Natural killer cell treated with Interleukin-12 subunit alpha and Interleukin-12 subunit beta and Interleukin-15 and Interleukin-18, amount 100 ng/mL, for 72 hours (primary cell): ENCODE measurements at regions not wholly inside any gene's neighbourhood (a gene's known extent, or its start where the extent isn't known, plus 50 kb on each side); places are given as distances from the start of the nearest gene placed in this dataset.

Experiments
- ATAC-seq, 2 donors: fragments of 150-1000 bp; cut with Tn5 transposase in 1 of 2; sonication (Bioruptor Pico), chemical (Tn5 transposase) in 1 of 2; 2 replicates each; pipeline ENCODE4 v1.10.0; 2021
- DNase-seq: peaks from one replicate; pipeline ENCODE4 v3.0.0; 2022; ENCODE audit warnings: low spot score
- H3K27ac Mint-ChIP-seq, 2 donors: 1 replicate in 1 of 2; 2 replicates in 1 of 2; pipeline ENCODE4 v1.8.0; 2022; ENCODE audit warnings: mixed read lengths in 2 of 2, mild to moderate bottlenecking in 1 of 2, moderate library complexity in 1 of 2
- H3K27me3 Mint-ChIP-seq, 2 donors: 1 replicate in 1 of 2; 2 replicates in 1 of 2; pipeline ENCODE4 v1.8.0; 2022; ENCODE audit warnings: mixed read lengths in 2 of 2
- H3K36me3 Mint-ChIP-seq: one replicate; pipeline ENCODE4 v1.8.0; 2022; ENCODE audit warnings: mixed read lengths
- H3K4me1 Mint-ChIP-seq, 2 donors: 1 replicate in 1 of 2; 2 replicates in 1 of 2; pipeline ENCODE4 v1.8.0; 2022; ENCODE audit warnings: low read depth in 2 of 2, mixed read lengths in 2 of 2, mild to moderate bottlenecking in 1 of 2
- H3K4me3 Mint-ChIP-seq: one replicate; pipeline ENCODE4 v1.8.0; 2022; ENCODE audit warnings: mixed read lengths
- H3K9me3 Mint-ChIP-seq: 2 replicates; pipeline ENCODE4 v1.8.0; 2022; ENCODE audit warnings: mixed read lengths

GRCh38 chr7:125495997-125496396 lies 566.4 kb upstream of the POT1 start:
- no peak for ATAC-seq
- H3K4me1 Mint-ChIP-seq = peaks cover 0 to 6% of the 10 kb centered on the region in 2 donors
- no peaks in the 10 kb centered on the region for H3K27me3 Mint-ChIP-seq
- H3K27ac Mint-ChIP-seq = no peak overlapping the region
- H3K4me3 Mint-ChIP-seq = no peak overlapping the region
- no peaks in the 10 kb centered on the region for H3K36me3 Mint-ChIP-seq
- DNase-seq = no peak
- peaks cover 8% of the 10 kb centered on the region for H3K9me3 Mint-ChIP-seq

DNA sequence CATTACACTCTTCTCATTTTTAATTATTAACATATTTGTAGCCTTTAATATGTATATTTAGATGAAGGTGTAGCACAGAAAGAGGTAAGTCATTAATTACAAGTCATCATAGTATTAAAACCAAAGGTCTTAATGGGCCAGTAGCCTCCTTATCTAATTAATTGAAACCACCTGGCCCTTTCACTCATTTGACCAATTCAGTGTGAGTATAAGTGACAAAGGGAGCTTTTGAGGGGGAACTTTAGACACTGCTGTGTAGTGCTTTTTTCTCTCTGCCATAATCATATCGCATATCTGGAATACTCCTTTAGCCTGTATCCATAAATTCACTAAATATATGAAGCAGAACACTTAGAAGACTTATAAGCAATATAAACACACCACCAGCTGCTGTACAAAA lies 562.9 kb upstream of the POT1 start:
- Mint-ChIP-seq H3K36me3 (no peaks in the 10 kb centered on the region), H3K27me3 (no peaks in the 10 kb centered on the region), H3K4me3 (no peak overlapping the region), H3K4me1 (peaks cover 0 to 8% of the 10 kb centered on the region in 2 donors), H3K9me3 (peaks cover 4% of the 10 kb centered on the region), H3K27ac (no peak overlapping the region)
- DNase-seq = no peak
- no peak for ATAC-seq

- Mint-ChIP-seq H3K9me3 (peaks cover 4% of the 10 kb centered on the region), H3K36me3 (peaks cover 4% of the 10 kb centered on the region), H3K27me3 (no peaks in the 10 kb centered on the region), H3K27ac (no peak overlapping the region), H3K4me3 (no peak overlapping the region), H3K4me1 (peaks cover 0 to 6% of the 10 kb centered on the region in 2 donors)
- ATAC-seq (no peak), DNase-seq (no peak)
Observed at GRCh38 chr7:125491137-125491536, 561.5 kb upstream of the POT1 start.

DNA sequence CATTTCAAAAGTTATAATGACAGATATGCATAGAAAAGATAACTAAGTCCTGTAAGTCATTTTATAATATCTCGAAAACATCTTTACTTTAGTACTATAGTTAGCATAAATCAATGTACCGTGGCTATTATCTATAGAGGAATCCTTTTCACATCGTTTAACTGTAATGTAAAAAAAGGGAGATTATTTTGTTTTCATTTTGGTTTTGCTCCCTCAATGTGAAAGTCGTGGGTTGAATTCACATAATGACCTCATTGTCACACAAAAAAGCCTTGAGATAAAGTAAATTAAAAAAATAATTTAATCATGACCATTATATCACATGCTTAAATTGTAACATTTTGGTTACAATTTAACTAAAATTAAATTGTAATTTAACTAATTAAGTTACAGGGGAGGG lies 560.5 kb upstream of the POT1 start:
- Mint-ChIP-seq H3K4me1 (peaks cover 0 to 3% of the 10 kb centered on the region in 2 donors), H3K27me3 (no peaks in the 10 kb centered on the region), H3K27ac (no peak overlapping the region), H3K36me3 (peaks cover 4% of the 10 kb centered on the region), H3K9me3 (peaks cover 4% of the 10 kb centered on the region), H3K4me3 (no peak overlapping the region)
- DNase-seq = no peak
- ATAC-seq = no peak

DNA sequence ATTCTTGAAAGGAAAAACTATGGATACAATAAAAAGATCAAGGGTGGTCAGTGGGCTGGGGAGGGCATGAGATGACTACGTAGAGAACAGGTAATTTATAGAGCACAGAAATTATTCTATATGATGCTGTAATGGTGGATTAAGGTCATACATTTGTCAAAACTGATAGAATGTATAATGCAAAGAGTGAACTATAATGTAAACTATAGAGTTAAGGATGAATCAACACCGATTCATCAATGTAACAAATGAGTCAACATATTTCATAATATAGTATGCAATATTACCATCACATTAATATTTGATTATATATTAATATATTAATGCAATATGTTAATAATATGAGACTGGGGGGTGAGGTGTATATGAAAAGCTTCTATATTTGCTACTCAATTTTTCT lies 555.6 kb upstream of the POT1 start:
- DNase-seq (no peak), ATAC-seq (no peak)
- no peaks in the 10 kb centered on the region for H3K9me3 Mint-ChIP-seq
- no peak overlapping the region for H3K4me3 Mint-ChIP-seq
- no peak overlapping the region for H3K27ac Mint-ChIP-seq
- H3K27me3 Mint-ChIP-seq = no peaks in the 10 kb centered on the region
- peaks cover 0 to 3% of the 10 kb centered on the region in 2 donors for H3K4me1 Mint-ChIP-seq
- peaks cover 4% of the 10 kb centered on the region for H3K36me3 Mint-ChIP-seq

GRCh38 chr7:125484755-125485154 lies 555.1 kb upstream of the POT1 start:
- peaks cover 0 to 3% of the 10 kb centered on the region in 2 donors for H3K4me1 Mint-ChIP-seq
- DNase-seq (no peak), ATAC-seq (no peak)
- H3K9me3 Mint-ChIP-seq = no peaks in the 10 kb centered on the region
- no peak overlapping the region for H3K4me3 Mint-ChIP-seq
- peaks cover 4% of the 10 kb centered on the region for H3K36me3 Mint-ChIP-seq
- no peak overlapping the region for H3K27ac Mint-ChIP-seq
- H3K27me3 Mint-ChIP-seq = no peaks in the 10 kb centered on the region

DNA sequence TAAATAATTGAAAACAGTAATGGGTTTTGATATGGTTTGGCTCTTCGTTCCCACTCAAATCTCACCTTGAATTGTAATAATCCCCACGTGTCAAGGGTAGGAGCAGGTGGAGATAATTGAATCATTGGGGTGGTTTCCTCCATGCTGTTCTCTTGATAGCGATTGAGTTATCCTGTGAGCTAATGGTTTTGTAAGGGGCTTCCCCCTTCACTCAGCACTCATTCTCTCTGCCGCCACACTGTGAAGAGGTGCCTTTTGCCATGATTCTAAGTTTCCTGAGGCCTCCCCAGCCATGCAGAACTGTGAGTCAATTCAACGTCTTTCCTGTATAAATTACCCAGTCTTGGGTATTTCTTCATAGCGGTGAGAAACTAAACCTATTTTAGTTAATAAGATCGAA lies 551.7 kb upstream of the POT1 start:
- Mint-ChIP-seq H3K4me3 (no peak overlapping the region), H3K27me3 (no peaks in the 10 kb centered on the region), H3K4me1 (peaks cover 0 to 3% of the 10 kb centered on the region in 2 donors), H3K9me3 (peaks cover 3% of the 10 kb centered on the region), H3K36me3 (no peaks in the 10 kb centered on the region), H3K27ac (no peak overlapping the region)
- ATAC-seq (no peak), DNase-seq (no peak)

GRCh38 chr7:125480762-125481161 lies 551.1 kb upstream of the POT1 start:
- DNase-seq = no peak
- Mint-ChIP-seq H3K4me3 (no peak overlapping the region), H3K27me3 (no peaks in the 10 kb centered on the region), H3K27ac (no peak overlapping the region), H3K4me1 (peaks cover 0 to 3% of the 10 kb centered on the region in 2 donors), H3K9me3 (peaks cover 3% of the 10 kb centered on the region), H3K36me3 (no peaks in the 10 kb centered on the region)
- ATAC-seq = no peak

DNA sequence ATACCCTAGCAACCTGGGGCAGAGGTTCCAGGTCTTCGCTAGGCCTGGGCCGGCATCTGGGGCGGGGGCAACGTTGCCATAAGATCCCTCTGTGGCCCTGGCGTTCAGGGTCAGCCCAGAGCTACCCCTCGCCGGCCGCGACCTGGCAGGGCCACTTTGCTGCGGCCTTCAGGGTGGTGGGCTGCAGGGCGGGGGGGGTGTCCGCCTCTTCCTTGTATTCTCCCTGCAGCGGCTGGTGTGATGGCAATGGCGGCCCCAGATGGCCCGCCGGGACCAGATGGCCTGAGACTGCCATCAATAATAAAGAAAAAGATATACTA lies 539.2 kb upstream of the POT1 start:
- ATAC-seq (no peak), DNase-seq (no peak)
- no peaks in the 10 kb centered on the region for H3K4me1 Mint-ChIP-seq
- H3K9me3 Mint-ChIP-seq = peaks cover 4% of the 10 kb centered on the region
- no peaks in the 10 kb centered on the region for H3K27me3 Mint-ChIP-seq
- H3K27ac Mint-ChIP-seq = no peak overlapping the region
- H3K36me3 Mint-ChIP-seq = peaks cover 7% of the 10 kb centered on the region
- H3K4me3 Mint-ChIP-seq = no peak overlapping the region

GRCh38 chr7:125467996-125468854 lies 538.6 kb upstream of the POT1 start:
- ATAC-seq (peak; percentile 20 to 48), DNase-seq (no peak)
- no peaks in the 10 kb centered on the region for H3K4me1 Mint-ChIP-seq
- H3K4me3 Mint-ChIP-seq = no peak overlapping the region
- H3K27ac Mint-ChIP-seq = no peak overlapping the region
- no peaks in the 10 kb centered on the region for H3K27me3 Mint-ChIP-seq
- peaks cover 7% of the 10 kb centered on the region for H3K36me3 Mint-ChIP-seq
- H3K9me3 Mint-ChIP-seq = peaks cover 4% of the 10 kb centered on the region

DNA sequence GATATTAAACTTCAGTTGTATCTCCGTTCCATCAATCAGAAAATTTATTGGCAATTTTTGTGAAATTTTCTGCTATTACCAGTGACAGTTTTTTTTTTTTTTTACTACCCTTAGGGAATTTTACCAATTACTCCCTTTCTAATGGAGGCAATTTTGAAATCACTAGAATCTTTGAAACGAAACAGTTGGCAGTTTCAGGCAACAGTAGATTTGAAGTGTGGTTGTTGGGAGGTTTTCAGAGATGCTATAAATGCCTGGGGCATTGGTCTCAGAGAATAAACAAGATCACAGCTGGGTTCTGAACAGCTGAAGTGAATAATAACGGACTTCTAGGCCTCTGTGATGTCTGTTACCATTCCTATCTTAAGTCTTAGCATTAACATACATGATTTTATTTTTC lies 535.9 kb upstream of the POT1 start:
- Mint-ChIP-seq H3K27ac (no peak overlapping the region), H3K36me3 (peaks cover 9% of the 10 kb centered on the region), H3K27me3 (no peaks in the 10 kb centered on the region), H3K9me3 (peaks cover 1% of the 10 kb centered on the region), H3K4me3 (no peak overlapping the region), H3K4me1 (no peaks in the 10 kb centered on the region)
- no peak for DNase-seq
- no peak for ATAC-seq

- no peak for ATAC-seq
- Mint-ChIP-seq H3K27me3 (no peaks in the 10 kb centered on the region), H3K4me3 (no peak overlapping the region), H3K4me1 (no peaks in the 10 kb centered on the region), H3K27ac (no peak overlapping the region), H3K36me3 (peaks cover 10% of the 10 kb centered on the region), H3K9me3 (peaks cover 8% of the 10 kb centered on the region)
- no peak for DNase-seq
Observed at GRCh38 chr7:125462615-125463014, 533.0 kb upstream of the POT1 start.

- no peak for ATAC-seq
- Mint-ChIP-seq H3K27me3 (no peaks in the 10 kb centered on the region), H3K4me3 (no peak overlapping the region), H3K27ac (no peak overlapping the region), H3K9me3 (peaks cover 11% of the 10 kb centered on the region), H3K4me1 (no peaks in the 10 kb centered on the region), H3K36me3 (peaks cover 18% of the 10 kb centered on the region)
- no peak for DNase-seq
Observed at GRCh38 chr7:125459038-125459437, 529.4 kb upstream of the POT1 start.

GRCh38 chr7:125450749-125451148 lies 521.1 kb upstream of the POT1 start:
- H3K36me3 Mint-ChIP-seq = no peaks in the 10 kb centered on the region
- no peaks in the 10 kb centered on the region for H3K4me1 Mint-ChIP-seq
- ATAC-seq (no peak), DNase-seq (no peak)
- H3K27ac Mint-ChIP-seq = no peak overlapping the region
- no peaks in the 10 kb centered on the region for H3K27me3 Mint-ChIP-seq
- peaks cover 3% of the 10 kb centered on the region for H3K9me3 Mint-ChIP-seq
- no peak overlapping the region for H3K4me3 Mint-ChIP-seq

GRCh38 chr7:125445836-125446235 lies 516.2 kb upstream of the POT1 start:
- Mint-ChIP-seq H3K4me3 (no peak overlapping the region), H3K27ac (no peak overlapping the region), H3K27me3 (no peaks in the 10 kb centered on the region), H3K9me3 (peaks cover 6% of the 10 kb centered on the region), H3K4me1 (no peaks in the 10 kb centered on the region), H3K36me3 (peaks cover 6% of the 10 kb centered on the region)
- ATAC-seq (no peak), DNase-seq (no peak)
